SK-N-SH (cell line): ENCODE measurements at regions not wholly inside any gene's neighbourhood (a gene's known extent, or its start where the extent isn't known, plus 50 kb on each side); places are given as distances from the start of the nearest gene placed in this dataset.

Experiments used
- CTCF ChIA-PET: fragments of 300-600, 350-600 bp; formaldehyde crosslinking; extraction: SDS; loops from one replicate; lab custom pipeline; 2021; lab: Yijun Ruan, JAX
- POLR2A ChIA-PET: fragments of 350-600 bp; sonication (Branson Sonifier 250); formaldehyde crosslinking; extraction: SDS; loops from one replicate; lab custom pipeline; 2020; ENCODE audit warnings: antibody characterized with exemption, inconsistent platforms; lab: Yijun Ruan, JAX
- DNase-seq: peaks from one replicate; pipeline ENCODE4 v3.0.0; 2012
- H2AFZ ChIP-seq: fragments of 200-600 bp; sonication (generic); 2 replicates; pipeline ENCODE4 v1.8.1; 2016; ENCODE audit warnings: antibody characterized with exemption, mild to moderate bottlenecking, low read depth
- H3F3A ChIP-seq: fragments of 200-600 bp; sonication (generic); replicated peaks from 2 replicates; pipeline ENCODE3; 2016; ENCODE audit warnings: antibody characterized with exemption, mild to moderate bottlenecking; ENCODE audit not compliant: insufficient read depth
- H3K27ac ChIP-seq, 2 experiments: fragments of 200-500 bp in 1 of 2; fragments of 200-600 bp in 1 of 2; sonication (Bioruptor generic) in 1 of 2; sonication (generic), shearing (Covaris generic) in 1 of 2; 2 replicates each; pipeline versions ENCODE4 v1.5.1 to v1.6.1; 2014 to 2016; ENCODE audit warnings: low read depth in 2 of 2, inconsistent platforms in 1 of 2, low read length in 1 of 2, mild to moderate bottlenecking in 1 of 2, mixed read lengths in 1 of 2
- H3K27me3 ChIP-seq: fragments of 200-600 bp; sonication (generic), shearing (Covaris generic); 2 replicates; pipeline ENCODE4 v1.6.1; 2016; ENCODE audit warnings: mixed run types; ENCODE audit not compliant: insufficient read depth
- H3K36me3 ChIP-seq, 2 experiments: fragments of 200-500 bp in 1 of 2; fragments of 200-600 bp in 1 of 2; sonication (Bioruptor generic) in 1 of 2; sonication (generic) in 1 of 2; replicated peaks in 1 of 2; 2 replicates each; pipeline versions ENCODE3 to v1.5.1; 2014 to 2016; ENCODE audit warnings: low read length in 1 of 2, mild to moderate bottlenecking in 1 of 2; ENCODE audit not compliant: insufficient read depth in 2 of 2, control insufficient read depth in 1 of 2
- H3K4me1 ChIP-seq, 2 experiments: fragments of 200-500 bp in 1 of 2; fragments of 200-600 bp in 1 of 2; sonication (Bioruptor generic) in 1 of 2; sonication (generic), shearing (Covaris generic) in 1 of 2; 2 replicates each; pipeline versions ENCODE4 v1.5.1 to v1.6.1; 2014 to 2016; ENCODE audit warnings: low read depth in 1 of 2, low read length in 1 of 2, mixed run types in 1 of 2; ENCODE audit not compliant: insufficient read depth in 2 of 2, control insufficient read depth in 1 of 2
- H3K4me2 ChIP-seq: fragments of 200-600 bp; sonication (generic), shearing (Covaris generic); 2 replicates; pipeline ENCODE4 v1.6.1; 2017; ENCODE audit warnings: mixed run types
- H3K4me3 ChIP-seq, 2 experiments: fragments of 200-500 bp in 1 of 2; fragments of 200-600 bp in 1 of 2; sonication (Bioruptor generic) in 1 of 2; sonication (generic), shearing (Covaris generic) in 1 of 2; 2 replicates each; pipeline versions ENCODE4 v1.5.1 to v1.8.1; 2014 to 2016; ENCODE audit warnings: low read depth in 2 of 2, inconsistent platforms in 1 of 2, low read length in 1 of 2, mild to moderate bottlenecking in 1 of 2, mixed read lengths in 1 of 2, moderate library complexity in 1 of 2
- H3K79me2 ChIP-seq: fragments of 200-600 bp; sonication (generic); 2 replicates; pipeline ENCODE4 v1.8.1; 2017; ENCODE audit warnings: mild to moderate bottlenecking; ENCODE audit not compliant: insufficient read depth
- H3K9ac ChIP-seq: fragments of 200-600 bp; sonication (generic); 2 replicates; pipeline ENCODE4 v1.6.1; 2017; ENCODE audit warnings: mixed run types
- H3K9me2 ChIP-seq: fragments of 200-600 bp; sonication (generic); 2 replicates; pipeline ENCODE4 v1.6.1; 2017; ENCODE audit warnings: mixed run types
- H3K9me3 ChIP-seq: fragments of 200-600 bp; sonication (generic); 2 replicates; pipeline ENCODE4 v1.6.1; 2017; ENCODE audit warnings: mixed run types, mild to moderate bottlenecking, moderate library complexity
- H4K20me1 ChIP-seq: fragments of 200-600 bp; sonication (generic); 2 replicates; pipeline ENCODE4 v1.6.1; 2017; ENCODE audit warnings: mild to moderate bottlenecking, mixed run types; ENCODE audit not compliant: insufficient read depth
- CTCF ChIP-seq: fragments of 200-600 bp; sonication (generic); IDR thresholded peaks from 2 replicates; pipeline ENCODE4 v1.6.1; 2017; ENCODE audit warnings: antibody characterized with exemption, mild to moderate bottlenecking, moderate library complexity
- EP300 ChIP-seq, 2 experiments: IDR thresholded peaks; 2 replicates each; pipeline versions ENCODE4 v1.4.0 to v1.6.1; 2012; ENCODE audit warnings: borderline replicate concordance in 1 of 2, low read depth in 1 of 2, low read length in 1 of 2
- EZH2phosphoT487 ChIP-seq: fragments of 200-600 bp; sonication (generic); IDR thresholded peaks from 2 replicates; pipeline ENCODE4 v1.6.1; 2017; ENCODE audit warnings: low read depth, mixed run types, mild to moderate bottlenecking, antibody characterized with exemption, moderate library complexity, borderline replicate concordance
- FOSL2 ChIP-seq: IDR thresholded peaks from 2 replicates; pipeline ENCODE4 v1.4.0; 2012; ENCODE audit warnings: low read depth, mild to moderate bottlenecking, moderate library complexity, borderline replicate concordance
- FOXJ3 ChIP-seq: sonication (generic); formaldehyde crosslinking; IDR thresholded peaks from 2 replicates; pipeline ENCODE4 v1.5.1; 2020; ENCODE audit warnings: mild to moderate bottlenecking, missing genetic modification reagents
- GATA2 ChIP-seq: sonication (generic); formaldehyde crosslinking; IDR thresholded peaks from 2 replicates; pipeline ENCODE4 v1.5.0; 2020; ENCODE audit warnings: mild to moderate bottlenecking, missing genetic modification reagents
- IRF3 ChIP-seq: fragments of 150-350 bp; IDR thresholded peaks from 2 replicates; pipeline ENCODE4 v1.6.1; 2016; ENCODE audit warnings: mild to moderate bottlenecking, low read depth, low read length
- NRF1 ChIP-seq: IDR thresholded peaks from 2 replicates; pipeline ENCODE4 v1.6.1; 2012; ENCODE audit warnings: low read depth, mild to moderate bottlenecking, low read length
- REST ChIP-seq: IDR thresholded peaks from 2 replicates; pipeline ENCODE4 v1.6.1; 2012; ENCODE audit warnings: mild to moderate bottlenecking, low read depth, low read length, moderate library complexity
- SIN3A ChIP-seq: IDR thresholded peaks from 2 replicates; pipeline ENCODE4 v1.6.1; 2012; ENCODE audit warnings: low read depth, mild to moderate bottlenecking, low read length, moderate library complexity, borderline replicate concordance
- TCF12 ChIP-seq: IDR thresholded peaks from 2 replicates; pipeline ENCODE4 v1.4.0; 2012
- TEAD4 ChIP-seq: IDR thresholded peaks from 2 replicates; pipeline ENCODE4 v1.4.0; 2012; ENCODE audit warnings: mild to moderate bottlenecking, borderline replicate concordance; ENCODE audit not compliant: insufficient read depth
- USF2 ChIP-seq: fragments of 150-350 bp; IDR thresholded peaks from 2 replicates; pipeline ENCODE4 v1.6.1; 2017; ENCODE audit warnings: antibody characterized with exemption, low read length, low read depth, borderline replicate concordance
- YY1 ChIP-seq: IDR thresholded peaks from 2 replicates; pipeline ENCODE4 v1.4.0; 2012; ENCODE audit warnings: low read depth, mild to moderate bottlenecking
- ZBTB33 ChIP-seq: IDR thresholded peaks from 2 replicates; pipeline ENCODE4 v1.4.0; 2012; ENCODE audit warnings: low read depth, borderline replicate concordance
- WGBS: methylation state at CpG from one replicate; pipeline ENCODE4 v1.1.6; 2017; ENCODE audit warnings: low lambda C conversion rate; 5-methylcytosine and 5-hydroxymethylcytosine counted together

- TF ChIP-seq REST (no peak), IRF3 (no peak), SIN3A (no peak)
These were observed 636.3 kb upstream of the TENM4 start (continued) for GRCh38 chr11:80077113-80077512.

GRCh38 chr11:80074837-80075236, 634.0 kb upstream of the TENM4 start:
- DNase-seq: no peak
- 22% methylated on average over 4 of the region's 4 CpGs for WGBS

More at GRCh38 chr11:80074837-80075236, 634.0 kb upstream of the TENM4 start:
- TF ChIP-seq REST: no peak
- TF ChIP-seq YY1: no peak
- no peak for TF ChIP-seq NRF1
- TF ChIP-seq EZH2phosphoT487: no peak
- TF ChIP-seq FOXJ3 (CRISPR knock-in tag): no peak
- TF ChIP-seq TEAD4: no peak
- TF ChIP-seq SIN3A: no peak
- TF ChIP-seq GATA2 (CRISPR knock-in tag): no peak
- TF ChIP-seq CTCF: no peak
- TF ChIP-seq EP300 (IDR thresholded peaks at IDR 0.05; ENCODE audit: borderline replicate concordance in 1 of 2, low read depth in 1 of 2, low read length in 1 of 2): no peak
- TF ChIP-seq ZBTB33: no peak
- no peak for TF ChIP-seq USF2
- TF ChIP-seq FOSL2: no peak
- no peak for TF ChIP-seq TCF12
- Histone ChIP-seq H3K9me3 (no peaks in the 10 kb centered on the region), H4K20me1 (no peaks in the 10 kb centered on the region), H3K4me1 (no peaks in the 10 kb centered on the region), H3K79me2 (no peaks in the 10 kb centered on the region), H3K36me3 (no peaks in the 10 kb centered on the region), H3K4me3 (no peak overlapping the region), H3K4me2 (no peak overlapping the region), H3K27ac (no peak overlapping the region), H2AFZ (no peak overlapping the region), H3K9ac (no peak overlapping the region), H3K27me3 (no peaks in the 10 kb centered on the region), H3K9me2 (no peaks in the 10 kb centered on the region), H3F3A (no peaks in the 10 kb centered on the region)
- ChIA-PET CTCF (interaction anchor here (0.7 to 1.5 kb wide), 3 partner anchors 10 to 1538 kb away, joined by 3 read pairs; no protein-coding TSS in a partner anchor), POLR2A (no interaction called here)
